Astrocyte (in vitro differentiated cells and primary cell): ENCODE measurements at regions not wholly inside any gene's neighbourhood (a gene's known extent, or its start where the extent isn't known, plus 50 kb on each side); places are given as distances from the start of the nearest gene placed in this dataset.

Experiments used
- DNase-seq: peaks from one replicate; pipeline ENCODE4 v3.0.0-alpha.2; 2010; ENCODE audit warnings: low read depth
- FAIRE-seq: peaks from 2 replicates; lab custom pipeline; 2011; peaks lifted over from hg19 to GRCh38; lab: Jason Lieb, UNC
- H2AFZ ChIP-seq: 2 replicates; pipeline ENCODE4 v1.6.0; 2012; ENCODE audit warnings: low read depth, low read length, inconsistent platforms
- H3K27ac ChIP-seq: 2 replicates; pipeline ENCODE4 v1.5.1; 2011; ENCODE audit warnings: low read depth, low read length, inconsistent platforms
- H3K27me3 ChIP-seq: 2 replicates; pipeline ENCODE4 v1.6.0; 2011; ENCODE audit warnings: low read length, inconsistent platforms; ENCODE audit not compliant: insufficient read depth
- H3K36me3 ChIP-seq: 2 replicates; pipeline ENCODE4 v1.5.1; 2011; ENCODE audit warnings: low read length, inconsistent platforms; ENCODE audit not compliant: insufficient read depth
- H3K4me1 ChIP-seq: 2 replicates; pipeline ENCODE4 v1.5.1; 2011; ENCODE audit warnings: low read length, inconsistent platforms; ENCODE audit not compliant: insufficient read depth
- H3K4me2 ChIP-seq: 2 replicates; pipeline ENCODE4 v1.6.0; 2012; ENCODE audit warnings: low read length, inconsistent platforms
- H3K4me3 ChIP-seq: 2 replicates; pipeline ENCODE4 v1.5.1; 2011; ENCODE audit warnings: low read depth, mild to moderate bottlenecking, low read length, inconsistent platforms; ENCODE audit not compliant: insufficient read depth
- H3K79me2 ChIP-seq: 2 replicates; pipeline ENCODE4 v1.6.0; 2012; ENCODE audit warnings: mild to moderate bottlenecking, low read length, inconsistent platforms; ENCODE audit not compliant: insufficient read depth
- H3K9ac ChIP-seq: 2 replicates; pipeline ENCODE4 v1.6.0; 2012; ENCODE audit warnings: mild to moderate bottlenecking, low read length, inconsistent platforms
- H3K9me3 ChIP-seq: 2 replicates; pipeline ENCODE4 v1.5.1; 2012; ENCODE audit warnings: low read depth, mild to moderate bottlenecking, low read length, inconsistent platforms; ENCODE audit not compliant: insufficient read depth
- H4K20me1 ChIP-seq: 2 replicates; pipeline ENCODE4 v1.6.0; 2012; ENCODE audit warnings: low read length, inconsistent platforms; ENCODE audit not compliant: insufficient read depth
- H3K27ac Mint-ChIP-seq: one replicate; pipeline ENCODE4 v1.8.0; 2021; ENCODE audit warnings: mild to moderate bottlenecking, mixed read lengths; ENCODE audit not compliant: unreplicated experiment
- H3K27me3 Mint-ChIP-seq: one replicate; pipeline ENCODE4 v1.8.0; 2021; ENCODE audit warnings: low read depth, mixed read lengths; ENCODE audit not compliant: unreplicated experiment
- H3K36me3 Mint-ChIP-seq: one replicate; pipeline ENCODE4 v1.8.0; 2021; ENCODE audit warnings: low read depth, mixed read lengths; ENCODE audit not compliant: unreplicated experiment
- H3K4me1 Mint-ChIP-seq: one replicate; pipeline ENCODE4 v1.8.0; 2021; ENCODE audit warnings: low read depth, mixed read lengths; ENCODE audit not compliant: unreplicated experiment
- H3K4me3 Mint-ChIP-seq: one replicate; pipeline ENCODE4 v1.8.0; 2021; ENCODE audit warnings: mild to moderate bottlenecking, moderate library complexity, mixed read lengths; ENCODE audit not compliant: unreplicated experiment
- H3K9me3 Mint-ChIP-seq: one replicate; pipeline ENCODE4 v1.8.0; 2021; ENCODE audit warnings: mild to moderate bottlenecking, mixed read lengths; ENCODE audit not compliant: unreplicated experiment
- CTCF ChIP-seq: IDR thresholded peaks from 2 replicates; pipeline ENCODE4 v1.5.1; 2011; ENCODE audit warnings: low read depth, mild to moderate bottlenecking, inconsistent platforms, low read length, moderate library complexity; ENCODE audit not compliant: insufficient read depth
- EZH2 ChIP-seq: IDR thresholded peaks from 2 replicates; pipeline ENCODE4 v1.6.1; 2012; ENCODE audit warnings: mild to moderate bottlenecking, low read length, inconsistent platforms; ENCODE audit not compliant: insufficient read depth

- H3K36me3 Mint-ChIP-seq, result no peaks in the 10 kb centered on the region
- no peak for DNase-seq
- no peak for FAIRE-seq
- peaks cover 5% of the 10 kb centered on the region for H3K9me3 Mint-ChIP-seq
- H3K27me3 Mint-ChIP-seq, result peaks cover 3% of the 10 kb centered on the region
- H3K36me3 ChIP-seq, result no peaks in the 10 kb centered on the region
- no peaks in the 10 kb centered on the region for H3K79me2 ChIP-seq
- no peak overlapping the region for H3K4me3 Mint-ChIP-seq
- no peak overlapping the region for H2AFZ ChIP-seq
- H3K4me3 ChIP-seq, result no peak overlapping the region
- H3K4me1 Mint-ChIP-seq, result no peaks in the 10 kb centered on the region
- no peak overlapping the region for H3K4me2 ChIP-seq
- H4K20me1 ChIP-seq, result no peaks in the 10 kb centered on the region
- no peaks in the 10 kb centered on the region for H3K4me1 ChIP-seq
- H3K9me3 ChIP-seq, result no peaks in the 10 kb centered on the region
- H3K27me3 ChIP-seq, result no peaks in the 10 kb centered on the region
- TF ChIP-seq CTCF (no peak), EZH2 (no peak)
- no peak overlapping the region for H3K9ac ChIP-seq
- no peak overlapping the region for H3K27ac Mint-ChIP-seq
- no peak overlapping the region for H3K27ac ChIP-seq
Measured at GRCh38 chr15:37847776-37848175, 86.7 kb upstream of the TMCO5A start.

- no peak overlapping the region for H3K27ac ChIP-seq
- Mint-ChIP-seq H3K4me1 (peaks cover 4% of the 10 kb centered on the region), H3K9me3 (no peaks in the 10 kb centered on the region), H3K27me3 (peaks cover 3% of the 10 kb centered on the region), H3K4me3 (no peak overlapping the region), H3K36me3 (no peaks in the 10 kb centered on the region), H3K27ac (no peak overlapping the region)
- no peaks in the 10 kb centered on the region for H3K27me3 ChIP-seq
- FAIRE-seq, result no peak
- no peaks in the 10 kb centered on the region for H3K79me2 ChIP-seq
- no peak overlapping the region for H3K4me2 ChIP-seq
- H3K9me3 ChIP-seq, result no peaks in the 10 kb centered on the region
- H3K9ac ChIP-seq, result no peak overlapping the region
- H4K20me1 ChIP-seq, result no peaks in the 10 kb centered on the region
- TF ChIP-seq EZH2 (no peak), CTCF (no peak)
- no peaks in the 10 kb centered on the region for H3K4me1 ChIP-seq
- no peak overlapping the region for H3K4me3 ChIP-seq
- no peak overlapping the region for H2AFZ ChIP-seq
- no peaks in the 10 kb centered on the region for H3K36me3 ChIP-seq
- no peak for DNase-seq
Measured at GRCh38 chr15:37856109-37856508, 78.3 kb upstream of the TMCO5A start.

GRCh38 chr15:37860896-37861295 is 73.5 kb upstream of the TMCO5A start:
- no peak for DNase-seq
- FAIRE-seq, result no peak
- Mint-ChIP-seq H3K4me3 (no peak overlapping the region), H3K27ac (no peak overlapping the region), H3K36me3 (no peaks in the 10 kb centered on the region), H3K9me3 (peaks cover 9% of the 10 kb centered on the region), H3K27me3 (peaks cover 4% of the 10 kb centered on the region), H3K4me1 (peaks cover 4% of the 10 kb centered on the region)
- Histone ChIP-seq H3K79me2 (no peaks in the 10 kb centered on the region), H3K4me1 (no peaks in the 10 kb centered on the region), H3K36me3 (no peaks in the 10 kb centered on the region), H4K20me1 (no peaks in the 10 kb centered on the region), H3K27me3 (no peaks in the 10 kb centered on the region), H3K27ac (no peak overlapping the region), H3K9me3 (no peaks in the 10 kb centered on the region), H3K4me3 (no peak overlapping the region), H3K9ac (no peak overlapping the region), H3K4me2 (no peak overlapping the region), H2AFZ (no peak overlapping the region)
- TF ChIP-seq CTCF (no peak), EZH2 (no peak)
